ENCODE measurements at regions not wholly inside any gene's neighbourhood (a gene's known extent, or its start where the extent isn't known, plus 50 kb on each side); places are given as distances from the start of the nearest gene placed in this dataset.

- H3K27me3 Mint-ChIP-seq (ENCODE audit: insufficient read depth, low read depth, poor library complexity): peaks cover 1% of the 10 kb centered on the region
- H3K4me1 ChIP-seq (ENCODE audit: insufficient read depth): no peaks in the 10 kb centered on the region
- H3K27me3 ChIP-seq (ENCODE audit: insufficient read depth): no peaks in the 10 kb centered on the region
- no peaks in the 10 kb centered on the region for H3K79me2 ChIP-seq (replicated peaks; ENCODE audit: insufficient read depth)
- H3K9me2 ChIP-seq (ENCODE audit: insufficient read depth): peaks cover 8% of the 10 kb centered on the region
- H3K4me3 Mint-ChIP-seq: no peak overlapping the region
- H3K36me3 ChIP-seq (ENCODE audit: insufficient read depth): no peaks in the 10 kb centered on the region
- H3K4me1 Mint-ChIP-seq: no peaks in the 10 kb centered on the region
- H3K27ac Mint-ChIP-seq: no peak overlapping the region
- ATAC-seq (no peak), DNase-seq (ENCODE audit: low spot score) (no peak)
- no peak overlapping the region for H2AFZ ChIP-seq
- no peak overlapping the region for H3K4me3 ChIP-seq
- H3K9me3 Mint-ChIP-seq: peaks cover 6% of the 10 kb centered on the region; the same call in 1 of the 3 replicates
- no peaks in the 10 kb centered on the region; the same call in 2 of the 3 replicates for H3K36me3 Mint-ChIP-seq (ENCODE audit: low read depth)
- TF ChIP-seq REST (IDR thresholded peaks at IDR 0.05; ENCODE audit: unreplicated experiment): no peak
- TF ChIP-seq ZNF114 (CRISPR knock-in tag; IDR thresholded peaks at IDR 0.05): no peak
- TF ChIP-seq JUNB (IDR thresholded peaks at IDR 0.05; ENCODE audit: unreplicated experiment): no peak
- no peak for TF ChIP-seq EZH2phosphoT487 (IDR thresholded peaks at IDR 0.05; ENCODE audit: unreplicated experiment)
- no peak for TF ChIP-seq ZNF331 (CRISPR knock-in tag; IDR thresholded peaks at IDR 0.05; ENCODE audit: low read depth)
- TF ChIP-seq, protein P1, sequence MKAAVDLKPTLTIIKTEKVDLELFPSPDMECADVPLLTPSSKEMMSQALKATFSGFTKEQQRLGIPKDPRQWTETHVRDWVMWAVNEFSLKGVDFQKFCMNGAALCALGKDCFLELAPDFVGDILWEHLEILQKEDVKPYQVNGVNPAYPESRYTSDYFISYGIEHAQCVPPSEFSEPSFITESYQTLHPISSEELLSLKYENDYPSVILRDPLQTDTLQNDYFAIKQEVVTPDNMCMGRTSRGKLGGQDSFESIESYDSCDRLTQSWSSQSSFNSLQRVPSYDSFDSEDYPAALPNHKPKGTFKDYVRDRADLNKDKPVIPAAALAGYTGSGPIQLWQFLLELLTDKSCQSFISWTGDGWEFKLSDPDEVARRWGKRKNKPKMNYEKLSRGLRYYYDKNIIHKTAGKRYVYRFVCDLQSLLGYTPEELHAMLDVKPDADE (IDR thresholded peaks at IDR 0.05): no peak
- TF ChIP-seq, protein P2, sequence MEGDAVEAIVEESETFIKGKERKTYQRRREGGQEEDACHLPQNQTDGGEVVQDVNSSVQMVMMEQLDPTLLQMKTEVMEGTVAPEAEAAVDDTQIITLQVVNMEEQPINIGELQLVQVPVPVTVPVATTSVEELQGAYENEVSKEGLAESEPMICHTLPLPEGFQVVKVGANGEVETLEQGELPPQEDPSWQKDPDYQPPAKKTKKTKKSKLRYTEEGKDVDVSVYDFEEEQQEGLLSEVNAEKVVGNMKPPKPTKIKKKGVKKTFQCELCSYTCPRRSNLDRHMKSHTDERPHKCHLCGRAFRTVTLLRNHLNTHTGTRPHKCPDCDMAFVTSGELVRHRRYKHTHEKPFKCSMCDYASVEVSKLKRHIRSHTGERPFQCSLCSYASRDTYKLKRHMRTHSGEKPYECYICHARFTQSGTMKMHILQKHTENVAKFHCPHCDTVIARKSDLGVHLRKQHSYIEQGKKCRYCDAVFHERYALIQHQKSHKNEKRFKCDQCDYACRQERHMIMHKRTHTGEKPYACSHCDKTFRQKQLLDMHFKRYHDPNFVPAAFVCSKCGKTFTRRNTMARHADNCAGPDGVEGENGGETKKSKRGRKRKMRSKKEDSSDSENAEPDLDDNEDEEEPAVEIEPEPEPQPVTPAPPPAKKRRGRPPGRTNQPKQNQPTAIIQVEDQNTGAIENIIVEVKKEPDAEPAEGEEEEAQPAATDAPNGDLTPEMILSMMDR (conservative IDR thresholded peaks at IDR 0.05; ENCODE audit: low read depth in 2 of 2): no peak
- no peak for TF ChIP-seq CREB1 (CRISPR knock-in tag; IDR thresholded peaks at IDR 0.05; ENCODE audit: low read depth)
- TF ChIP-seq EZH2 (IDR thresholded peaks at IDR 0.05; ENCODE audit: low read depth, unreplicated experiment): no peak
- no peak for TF ChIP-seq NANOG (IDR thresholded peaks at IDR 0.05; ENCODE audit: borderline replicate concordance)
- TF ChIP-seq POLR2AphosphoS5 (IDR thresholded peaks at IDR 0.05; ENCODE audit: low read depth): no peak
- TF ChIP-seq STAT1 (IDR thresholded peaks at IDR 0.05; ENCODE audit: unreplicated experiment): no peak
- no peak overlapping the region for H3K4me2 ChIP-seq
- H3K27ac ChIP-seq (ENCODE audit: low read depth): no peak overlapping the region
- no peaks in the 10 kb centered on the region for H3F3A ChIP-seq (replicated peaks; ENCODE audit: low read depth)
- H4K20me1 ChIP-seq (replicated peaks; ENCODE audit: insufficient read depth): no peaks in the 10 kb centered on the region
Measured at GRCh38 chr9:75826314-75826713, 64.2 kb upstream of the PCSK5 start.
